ENCODE measurements at regions not wholly inside any gene's neighbourhood (a gene's known extent, or its start where the extent isn't known, plus 50 kb on each side); places are given as distances from the start of the nearest gene placed in this dataset.
A peak's percentile ranks its signal among the peaks of the same experiment; 100 is the strongest.

DNA sequence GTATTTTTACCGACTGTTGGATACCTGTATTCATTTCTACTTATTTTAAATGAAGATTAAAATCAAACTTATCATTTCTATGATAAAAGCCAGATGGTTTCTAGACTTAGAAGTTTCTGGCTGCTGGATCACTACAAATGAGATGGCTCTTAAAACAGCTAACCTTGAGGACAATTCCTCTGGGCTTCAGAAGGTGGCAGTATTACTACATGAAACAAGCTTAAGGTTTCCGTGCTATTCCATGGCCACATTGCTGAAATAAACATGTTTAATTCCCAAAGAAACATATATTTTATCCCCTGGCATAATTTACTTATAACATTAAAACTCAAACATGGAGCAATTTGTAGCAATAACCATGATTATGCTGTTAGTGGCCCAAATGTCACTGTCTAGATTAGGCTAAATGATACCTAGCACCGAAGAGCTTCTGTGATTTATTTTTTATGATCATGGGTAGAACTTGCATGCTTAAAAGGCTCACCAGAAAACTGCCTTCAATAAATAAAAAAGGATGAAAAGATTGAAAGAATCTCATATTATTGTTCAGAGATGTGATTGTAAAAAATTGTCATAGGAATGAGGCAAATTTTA lies 204.0 kb upstream of the NANOGP8 start:
- DNase-seq (ENCODE audit: low read depth in 2 of 2) = peak; percentile 83 to 85
- H3K4me3 ChIP-seq (replicated peaks in 1 of 2; ENCODE audit: low read depth in 2 of 2, low read length in 2 of 2) = no peak overlapping the region
- TF ChIP-seq, protein P1, sequence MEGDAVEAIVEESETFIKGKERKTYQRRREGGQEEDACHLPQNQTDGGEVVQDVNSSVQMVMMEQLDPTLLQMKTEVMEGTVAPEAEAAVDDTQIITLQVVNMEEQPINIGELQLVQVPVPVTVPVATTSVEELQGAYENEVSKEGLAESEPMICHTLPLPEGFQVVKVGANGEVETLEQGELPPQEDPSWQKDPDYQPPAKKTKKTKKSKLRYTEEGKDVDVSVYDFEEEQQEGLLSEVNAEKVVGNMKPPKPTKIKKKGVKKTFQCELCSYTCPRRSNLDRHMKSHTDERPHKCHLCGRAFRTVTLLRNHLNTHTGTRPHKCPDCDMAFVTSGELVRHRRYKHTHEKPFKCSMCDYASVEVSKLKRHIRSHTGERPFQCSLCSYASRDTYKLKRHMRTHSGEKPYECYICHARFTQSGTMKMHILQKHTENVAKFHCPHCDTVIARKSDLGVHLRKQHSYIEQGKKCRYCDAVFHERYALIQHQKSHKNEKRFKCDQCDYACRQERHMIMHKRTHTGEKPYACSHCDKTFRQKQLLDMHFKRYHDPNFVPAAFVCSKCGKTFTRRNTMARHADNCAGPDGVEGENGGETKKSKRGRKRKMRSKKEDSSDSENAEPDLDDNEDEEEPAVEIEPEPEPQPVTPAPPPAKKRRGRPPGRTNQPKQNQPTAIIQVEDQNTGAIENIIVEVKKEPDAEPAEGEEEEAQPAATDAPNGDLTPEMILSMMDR (IDR thresholded peaks at IDR 0.05; ENCODE audit: low read depth, low read length) = peak; percentile 81

DNA sequence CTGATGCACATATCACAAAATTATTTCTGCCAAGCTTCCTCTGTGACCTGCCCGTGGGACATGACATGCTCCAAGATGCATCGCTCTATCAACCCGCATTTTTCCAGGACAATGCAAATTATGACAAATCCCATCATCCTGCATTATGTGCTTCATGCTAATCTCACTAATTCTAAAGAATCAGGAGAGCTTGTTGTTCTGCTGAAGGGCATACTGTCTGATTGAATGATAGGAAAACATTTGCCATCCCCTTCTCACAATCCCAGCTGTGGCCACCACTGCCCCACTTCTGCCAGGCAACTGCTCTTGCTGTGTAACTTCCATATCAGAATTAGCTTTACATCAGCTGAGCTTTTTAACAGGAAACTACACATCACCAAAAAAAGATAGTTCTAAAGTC lies 203.5 kb upstream of the NANOGP8 start:
- DNase-seq (ENCODE audit: low read depth in 2 of 2) = no peak
- H3K4me3 ChIP-seq (replicated peaks in 1 of 2; ENCODE audit: low read depth in 2 of 2, low read length in 2 of 2) = no peak overlapping the region
- TF ChIP-seq, protein P1 (IDR thresholded peaks at IDR 0.05; ENCODE audit: low read depth, low read length) = no peak

DNA sequence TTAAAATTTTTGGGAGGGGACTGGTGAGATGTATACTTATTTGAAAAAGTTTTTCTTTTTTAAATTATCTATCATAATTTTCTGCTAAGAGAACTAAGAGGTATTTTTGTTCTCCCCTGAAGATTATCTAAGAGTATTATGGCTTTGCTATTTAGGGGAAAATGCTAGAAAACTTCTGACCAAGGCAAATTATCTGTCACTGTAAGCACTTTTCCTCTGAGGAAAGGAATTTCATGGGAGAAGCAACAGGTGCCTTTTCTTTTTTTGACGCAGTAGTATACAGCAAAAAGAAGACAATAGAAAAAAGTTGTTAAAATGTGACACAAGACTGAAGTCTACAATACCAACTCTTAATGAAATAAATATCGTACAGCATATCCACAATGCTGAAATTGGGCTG lies 201.6 kb upstream of the NANOGP8 start:
- no peak for DNase-seq (ENCODE audit: low read depth in 2 of 2)
- no peak overlapping the region for H3K4me3 ChIP-seq (replicated peaks in 1 of 2; ENCODE audit: low read depth in 2 of 2, low read length in 2 of 2)
- TF ChIP-seq, protein P1 (IDR thresholded peaks at IDR 0.05; ENCODE audit: low read depth, low read length) = no peak

DNA sequence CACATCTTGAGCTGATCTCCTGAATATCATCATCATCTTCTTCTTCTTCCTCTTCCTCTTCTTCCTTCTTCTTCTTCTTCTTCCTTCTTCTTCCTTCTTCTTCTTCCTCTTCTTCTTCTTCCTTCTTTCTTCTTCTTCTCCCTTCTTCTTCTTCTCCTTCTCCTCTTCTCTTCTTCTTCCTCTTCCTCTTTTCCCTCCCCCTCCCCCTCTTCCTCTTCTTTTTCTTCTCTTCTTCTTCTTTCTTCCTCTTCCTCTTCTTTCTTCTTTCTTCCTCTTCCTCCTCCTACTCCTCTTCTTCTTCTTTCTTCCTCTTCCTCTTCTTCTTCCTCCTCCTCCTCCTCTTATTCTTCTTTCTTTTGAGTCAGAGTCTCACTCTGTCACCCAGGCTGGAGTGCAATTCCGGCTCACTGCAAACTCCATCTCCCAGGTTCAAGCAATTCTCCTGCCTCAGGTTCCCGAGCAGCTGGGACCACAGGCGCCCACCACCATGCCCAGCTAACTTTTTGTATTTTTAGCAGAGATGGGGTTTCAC lies 197.9 kb upstream of the NANOGP8 start:
- no peak for DNase-seq (ENCODE audit: low read depth in 2 of 2)
- H3K4me3 ChIP-seq (replicated peaks in 1 of 2; ENCODE audit: low read depth in 2 of 2, low read length in 2 of 2) = no peak overlapping the region
- TF ChIP-seq, protein P1 (IDR thresholded peaks at IDR 0.05; ENCODE audit: low read depth, low read length) = no peak

DNA sequence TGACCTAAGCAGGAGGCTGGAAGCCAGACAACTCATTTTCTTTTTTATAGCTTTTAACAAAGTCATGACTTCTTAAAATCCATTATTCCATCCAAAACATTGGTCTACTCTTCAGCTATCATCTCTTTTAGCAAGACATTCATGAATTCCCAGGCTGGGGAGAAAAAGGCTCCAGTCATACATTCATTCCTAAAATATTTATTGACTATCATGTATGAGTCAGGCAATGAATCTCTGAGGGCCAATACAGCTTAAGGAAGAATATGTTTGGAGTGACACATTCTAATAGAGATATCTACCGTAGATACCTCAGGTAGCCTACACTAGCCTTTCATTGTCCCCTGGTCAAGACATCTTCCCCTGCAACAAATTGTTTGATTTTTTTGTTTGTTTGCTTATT lies 196.4 kb upstream of the NANOGP8 start:
- DNase-seq (ENCODE audit: low read depth in 2 of 2) = peak in 1 of 2 donors; percentile 72
- TF ChIP-seq, protein P1 (IDR thresholded peaks at IDR 0.05; ENCODE audit: low read depth, low read length) = no peak

DNA sequence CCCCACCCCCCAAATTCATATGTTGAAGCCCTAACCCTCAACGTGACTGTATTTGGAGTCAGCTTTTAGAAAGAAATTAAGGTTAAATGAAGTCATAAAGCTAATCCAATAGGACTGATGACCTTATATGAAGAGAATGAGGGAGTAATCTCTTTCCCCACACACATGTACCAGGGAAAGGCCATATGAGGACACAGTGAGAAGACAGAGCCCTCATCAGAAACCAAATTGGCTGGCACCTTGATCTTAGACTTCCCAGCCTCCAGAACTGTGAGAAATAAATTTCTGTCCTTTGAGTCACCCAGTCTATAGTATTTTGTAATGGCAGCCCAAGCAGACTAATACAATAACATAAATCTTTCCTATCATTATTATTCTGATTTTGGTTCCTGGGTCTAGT lies 194.7 kb upstream of the NANOGP8 start:
- H3K4me3 ChIP-seq (replicated peaks in 1 of 2; ENCODE audit: low read depth in 2 of 2, low read length in 2 of 2) = no peak overlapping the region
- TF ChIP-seq, protein P1 (IDR thresholded peaks at IDR 0.05; ENCODE audit: low read depth, low read length) = no peak
- DNase-seq (ENCODE audit: low read depth in 2 of 2) = peak in 1 of 2 donors; percentile 61

More for the DNA sequence above, 196.4 kb upstream of the NANOGP8 start:
- no peak overlapping the region for H3K4me3 ChIP-seq (replicated peaks in 1 of 2; ENCODE audit: low read depth in 2 of 2, low read length in 2 of 2)
